T-helper 1 cell treated with Interleukin-12 subunit alpha and Interleukin-12 subunit beta and Interleukin-4 antibody, amounts not matched to agents 30 μg/mL and 1 μg/mL, for 36 hours (primary cell): ENCODE measurements at regions not wholly inside any gene's neighbourhood (a gene's known extent, or its start where the extent isn't known, plus 50 kb on each side); places are given as distances from the start of the nearest gene placed in this dataset.

Experiments used
- H3K27ac Mint-ChIP-seq: one replicate; pipeline ENCODE4 v1.8.0; 2021; ENCODE audit warnings: mild to moderate bottlenecking, mixed read lengths
- H3K27me3 Mint-ChIP-seq: one replicate; pipeline ENCODE4 v1.8.0; 2021; ENCODE audit warnings: low read depth, mixed read lengths
- H3K36me3 Mint-ChIP-seq: one replicate; pipeline ENCODE4 v1.8.0; 2021; ENCODE audit warnings: low read depth, mixed read lengths
- H3K4me1 Mint-ChIP-seq: one replicate; pipeline ENCODE4 v1.8.0; 2021; ENCODE audit warnings: low read depth, mixed read lengths
- H3K4me3 Mint-ChIP-seq: one replicate; pipeline ENCODE4 v1.8.0; 2021; ENCODE audit warnings: mild to moderate bottlenecking, moderate library complexity, mixed read lengths
- H3K9me3 Mint-ChIP-seq: one replicate; pipeline ENCODE4 v1.8.0; 2021; ENCODE audit warnings: mixed read lengths

DNA sequence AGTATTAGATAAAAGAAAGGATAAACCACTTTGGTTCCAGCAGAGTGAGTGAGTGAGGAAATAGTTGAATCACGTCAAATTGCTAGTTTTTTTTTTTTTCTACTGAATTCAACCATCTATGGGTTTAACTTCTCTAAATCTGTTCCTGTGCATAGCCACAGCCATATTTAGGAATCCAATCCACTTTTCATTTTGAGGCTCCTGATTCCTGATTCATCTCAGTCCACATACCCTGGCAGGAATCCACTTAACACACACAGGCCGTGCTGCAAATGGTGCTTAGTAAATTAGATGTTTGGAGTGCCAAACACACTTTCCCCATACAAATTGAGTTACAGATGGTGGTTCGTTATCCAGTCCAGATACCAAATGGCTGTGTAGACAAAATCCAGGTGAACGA, 220.3 kb downstream of the ALDH8A1 start:
- no peaks in the 10 kb centered on the region for H3K9me3 Mint-ChIP-seq
- no peaks in the 10 kb centered on the region for H3K36me3 Mint-ChIP-seq
- no peaks in the 10 kb centered on the region for H3K4me1 Mint-ChIP-seq

DNA sequence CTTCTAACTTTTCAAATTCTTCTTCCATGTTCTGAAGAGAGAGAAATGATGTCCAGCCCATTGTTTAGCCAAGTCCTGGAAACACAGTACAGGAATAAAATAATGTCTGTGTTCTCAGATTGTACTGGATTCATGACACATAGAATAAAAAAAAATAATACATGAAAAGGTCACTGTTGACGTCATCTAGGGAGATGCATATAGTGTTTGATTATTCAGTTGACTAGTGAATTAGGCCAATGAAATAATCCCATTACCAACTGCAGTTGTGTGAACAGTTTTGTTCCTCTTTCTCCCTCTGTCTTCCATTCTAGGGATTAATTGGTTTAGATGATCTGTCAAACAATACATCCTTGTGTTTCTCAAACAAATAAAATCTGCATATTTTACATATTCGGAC, 222.8 kb downstream of the ALDH8A1 start:
- Mint-ChIP-seq H3K4me3 (no peak overlapping the region), H3K9me3 (no peaks in the 10 kb centered on the region), H3K4me1 (no peaks in the 10 kb centered on the region), H3K36me3 (no peaks in the 10 kb centered on the region), H3K27me3 (peaks cover 31% of the 10 kb centered on the region), H3K27ac (no peak overlapping the region)

More for the DNA sequence above, 220.3 kb downstream of the ALDH8A1 start:
- Mint-ChIP-seq H3K27ac (no peak overlapping the region), H3K27me3 (peaks cover 23% of the 10 kb centered on the region), H3K4me3 (no peak overlapping the region)

DNA sequence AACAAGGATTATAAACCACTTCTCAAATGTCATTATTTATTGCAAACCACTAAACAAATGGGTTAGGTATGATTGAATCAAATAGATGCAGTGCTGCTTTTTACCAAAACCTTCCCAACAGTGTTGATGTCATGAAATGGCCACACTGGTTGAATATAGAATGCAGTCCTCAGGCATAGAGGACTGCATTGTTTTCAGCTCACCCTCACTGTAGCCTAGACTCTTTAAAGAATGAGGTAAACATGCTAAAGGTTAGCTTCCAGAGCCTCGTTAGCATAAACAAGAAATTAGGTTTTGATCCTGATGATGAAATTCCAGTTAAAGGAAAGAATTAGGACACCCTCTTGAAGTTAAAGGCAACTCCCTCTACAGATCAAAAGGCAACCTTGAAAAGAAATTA, 224.3 kb downstream of the ALDH8A1 start:
- Mint-ChIP-seq H3K4me1 (no peaks in the 10 kb centered on the region), H3K4me3 (no peak overlapping the region), H3K36me3 (no peaks in the 10 kb centered on the region), H3K27me3 (peaks cover 35% of the 10 kb centered on the region), H3K9me3 (no peaks in the 10 kb centered on the region), H3K27ac (no peak overlapping the region)

DNA sequence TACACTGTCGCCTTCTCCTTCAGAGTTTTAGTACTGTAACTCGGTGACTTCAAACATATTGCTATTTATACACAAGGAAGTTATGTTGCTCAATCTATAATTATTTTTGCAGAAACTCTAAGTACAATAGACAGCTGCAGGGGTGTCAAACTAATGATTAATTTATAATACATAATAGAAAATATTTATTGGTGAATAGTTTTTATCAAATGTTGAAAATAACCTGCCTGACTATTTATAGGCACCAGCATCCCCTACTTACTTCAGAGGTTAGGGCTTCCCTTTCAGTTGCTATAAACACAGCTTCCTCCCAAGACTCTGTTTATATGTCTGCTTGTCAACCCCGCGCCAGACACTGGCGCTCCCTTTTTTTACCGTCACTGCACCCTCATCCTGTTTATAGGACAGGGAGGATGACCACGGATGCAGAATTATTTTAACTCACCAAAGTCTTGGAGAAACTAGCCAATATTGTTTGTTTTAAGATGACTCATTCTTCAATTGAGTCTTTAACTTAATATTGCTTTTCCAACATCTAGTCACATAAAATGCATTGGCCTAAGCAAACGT, 225.0 kb downstream of the ALDH8A1 start:
- Mint-ChIP-seq H3K27ac (no peak overlapping the region), H3K9me3 (no peaks in the 10 kb centered on the region), H3K4me1 (no peaks in the 10 kb centered on the region), H3K4me3 (no peak overlapping the region), H3K36me3 (no peaks in the 10 kb centered on the region), H3K27me3 (peaks cover 35% of the 10 kb centered on the region)

DNA sequence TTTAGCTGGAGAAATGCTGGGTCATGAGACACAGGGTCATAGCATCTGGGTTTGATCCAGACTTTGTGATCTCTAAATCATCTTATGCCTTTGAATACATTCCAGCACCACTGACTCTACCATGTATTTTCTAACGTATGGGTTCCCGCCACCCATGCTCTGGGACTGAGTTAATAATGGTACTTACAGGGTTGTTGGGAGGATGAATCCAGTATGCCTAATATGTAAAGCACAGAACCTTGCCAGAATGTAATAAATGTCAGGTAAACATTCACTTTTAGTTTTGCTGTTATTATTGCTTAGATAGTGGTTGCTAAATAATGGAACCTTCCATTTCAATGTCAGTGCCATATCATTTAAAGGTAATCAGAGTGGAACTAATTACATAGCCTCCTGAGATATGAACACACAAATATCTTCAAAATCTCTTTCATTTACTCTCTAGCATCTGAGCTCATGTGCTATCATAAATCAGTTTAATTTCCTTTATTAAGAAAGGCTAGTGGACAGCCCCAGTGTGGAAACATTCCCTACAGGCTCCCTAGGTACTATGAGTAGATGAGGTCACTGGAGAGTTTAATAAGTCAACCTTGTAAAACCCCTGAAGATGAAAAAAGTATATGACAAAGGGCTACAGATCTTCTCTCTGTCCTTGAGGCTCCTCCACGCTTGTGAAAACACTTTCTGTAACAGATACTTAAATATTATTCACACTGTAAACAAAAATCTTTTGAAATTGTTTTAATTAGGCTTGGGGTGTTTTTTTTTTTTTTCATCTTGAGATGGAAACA, 226.6 kb downstream of the ALDH8A1 start:
- Mint-ChIP-seq H3K4me1 (no peaks in the 10 kb centered on the region), H3K36me3 (no peaks in the 10 kb centered on the region), H3K27me3 (peaks cover 35% of the 10 kb centered on the region), H3K9me3 (no peaks in the 10 kb centered on the region), H3K4me3 (no peak overlapping the region), H3K27ac (no peak overlapping the region)

DNA sequence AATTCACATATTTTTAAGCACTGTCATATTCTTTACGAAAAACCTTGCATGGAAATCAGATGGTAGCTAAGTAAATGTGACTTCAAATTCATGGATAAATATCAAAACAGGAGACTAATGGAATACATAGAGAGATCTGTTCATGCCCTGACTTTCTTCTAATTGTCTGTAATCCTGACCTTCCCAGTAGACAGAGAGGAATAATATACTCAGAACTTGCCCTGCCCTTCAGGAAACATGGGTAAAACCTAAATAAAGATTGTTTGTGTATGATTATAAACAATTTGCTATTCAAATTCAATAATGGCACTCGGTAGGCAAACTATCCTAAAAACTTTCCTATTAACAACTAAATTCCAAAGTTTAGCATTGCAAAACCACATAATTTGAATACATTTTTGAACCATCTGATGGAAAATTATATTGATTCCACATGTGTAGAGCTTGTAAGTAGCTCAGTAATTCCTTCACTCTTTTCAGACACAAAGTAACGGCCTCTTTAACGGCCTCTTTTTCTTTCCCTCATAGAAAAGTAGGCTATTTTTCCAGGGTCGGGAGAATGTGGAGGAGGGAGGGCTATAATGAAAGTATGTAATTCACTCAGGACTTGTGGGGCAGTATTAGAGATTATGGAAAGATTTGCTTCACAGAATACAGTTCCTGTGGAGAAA, 227.6 kb downstream of the ALDH8A1 start:
- Mint-ChIP-seq H3K27me3 (peaks cover 31% of the 10 kb centered on the region), H3K4me3 (no peak overlapping the region), H3K9me3 (no peaks in the 10 kb centered on the region), H3K36me3 (no peaks in the 10 kb centered on the region), H3K27ac (no peak overlapping the region), H3K4me1 (no peaks in the 10 kb centered on the region)

DNA sequence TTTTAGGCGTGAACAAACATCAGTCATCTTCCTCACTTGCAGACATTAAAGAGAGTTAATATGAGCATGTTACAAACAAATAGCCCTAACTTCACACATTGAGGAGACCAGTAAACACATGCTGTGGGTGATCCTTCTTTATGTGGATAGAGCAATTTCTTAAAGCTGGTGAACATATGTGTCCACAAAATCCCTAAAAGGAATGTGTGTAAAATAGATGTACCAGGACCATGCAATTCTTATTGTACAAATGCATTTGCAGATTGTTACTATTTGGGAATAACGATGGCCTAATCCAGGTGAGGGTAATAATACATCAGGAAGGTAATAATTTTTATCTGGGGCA, 228.9 kb downstream of the ALDH8A1 start:
- Mint-ChIP-seq H3K4me3 (no peak overlapping the region), H3K4me1 (no peaks in the 10 kb centered on the region), H3K9me3 (no peaks in the 10 kb centered on the region), H3K27me3 (peaks cover 21% of the 10 kb centered on the region), H3K36me3 (no peaks in the 10 kb centered on the region), H3K27ac (no peak overlapping the region)

DNA sequence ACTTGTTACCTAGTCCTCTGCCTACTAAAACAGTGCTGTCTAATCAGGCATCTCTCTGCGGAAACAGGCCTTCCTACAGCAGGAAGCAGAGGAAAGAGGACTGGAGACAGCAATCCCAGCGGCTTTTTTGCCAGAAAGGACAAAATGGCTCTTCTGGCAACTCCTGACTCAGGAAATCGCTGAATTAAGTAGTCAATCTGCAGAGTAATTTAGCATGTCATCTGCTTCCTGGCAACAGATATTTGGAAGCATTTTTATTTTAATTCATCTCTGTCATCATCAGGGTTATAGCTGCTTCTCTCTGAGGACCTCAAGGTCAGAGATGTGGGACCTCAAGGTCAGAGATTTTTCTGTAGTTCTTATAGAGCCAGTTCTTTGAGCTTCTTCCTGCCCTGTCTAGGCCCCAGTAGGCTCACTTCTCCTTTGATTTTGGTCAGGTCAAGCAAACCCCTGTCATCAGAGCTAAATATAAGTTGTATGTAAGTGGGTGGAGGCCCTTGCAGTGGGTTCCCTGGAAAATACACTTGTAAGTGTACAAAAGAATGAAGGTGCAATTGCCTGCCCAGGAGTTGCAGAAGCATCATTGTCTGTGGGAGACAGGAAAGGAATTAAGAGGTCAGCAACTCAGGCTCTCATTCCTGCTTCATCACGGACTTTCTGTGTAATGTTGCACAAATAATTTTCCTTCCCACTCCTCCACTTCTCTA, 229.4 kb downstream of the ALDH8A1 start:
- Mint-ChIP-seq H3K9me3 (no peaks in the 10 kb centered on the region), H3K27ac (no peak overlapping the region), H3K36me3 (no peaks in the 10 kb centered on the region), H3K4me3 (no peak overlapping the region), H3K27me3 (peaks cover 19% of the 10 kb centered on the region), H3K4me1 (no peaks in the 10 kb centered on the region)

DNA sequence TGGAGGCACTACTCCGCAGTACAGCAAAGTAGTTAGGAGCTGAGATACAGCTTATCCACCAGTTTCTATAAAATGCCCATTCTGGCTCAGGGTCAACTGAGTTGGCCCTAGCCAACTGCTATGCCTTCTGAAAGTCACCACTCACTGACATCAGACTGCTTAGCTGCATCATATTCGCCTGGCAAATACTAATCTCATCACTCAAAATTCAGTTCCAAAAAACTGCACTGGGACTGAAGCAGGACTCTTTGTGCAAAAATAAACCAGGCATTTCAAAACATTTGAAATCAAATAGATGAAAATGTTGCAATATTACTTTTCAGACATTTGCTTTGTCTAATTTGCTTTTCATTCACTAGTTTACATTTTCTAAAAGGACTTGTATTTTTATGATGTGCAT, 230.0 kb downstream of the ALDH8A1 start:
- Mint-ChIP-seq H3K4me3 (no peak overlapping the region), H3K9me3 (no peaks in the 10 kb centered on the region), H3K36me3 (no peaks in the 10 kb centered on the region)

DNA sequence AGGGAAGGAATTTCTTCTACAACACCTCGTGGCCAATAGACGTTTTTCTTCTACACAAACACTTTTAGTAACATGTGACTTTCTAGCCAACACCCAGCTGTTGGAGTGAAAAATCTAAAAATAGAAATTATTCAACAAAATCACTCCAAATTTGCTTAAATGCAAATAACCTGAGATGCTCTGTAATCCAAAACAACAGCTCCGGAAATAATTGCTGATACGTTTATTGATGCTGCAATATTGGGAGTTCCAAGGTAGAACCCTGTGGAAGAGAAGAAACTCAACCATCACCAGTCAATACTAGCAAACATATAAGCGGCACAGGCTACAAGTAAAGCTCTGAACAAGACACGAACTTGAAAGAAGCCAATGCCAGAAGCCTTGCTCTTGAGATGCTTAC, 230.6 kb downstream of the ALDH8A1 start:
- Mint-ChIP-seq H3K27me3 (peaks cover 15% of the 10 kb centered on the region), H3K36me3 (no peaks in the 10 kb centered on the region), H3K4me1 (no peaks in the 10 kb centered on the region), H3K4me3 (no peak overlapping the region), H3K9me3 (no peaks in the 10 kb centered on the region), H3K27ac (no peak overlapping the region)

More for the DNA sequence above, 230.0 kb downstream of the ALDH8A1 start:
- Mint-ChIP-seq H3K4me1 (no peaks in the 10 kb centered on the region), H3K27ac (no peak overlapping the region), H3K27me3 (peaks cover 15% of the 10 kb centered on the region)

DNA sequence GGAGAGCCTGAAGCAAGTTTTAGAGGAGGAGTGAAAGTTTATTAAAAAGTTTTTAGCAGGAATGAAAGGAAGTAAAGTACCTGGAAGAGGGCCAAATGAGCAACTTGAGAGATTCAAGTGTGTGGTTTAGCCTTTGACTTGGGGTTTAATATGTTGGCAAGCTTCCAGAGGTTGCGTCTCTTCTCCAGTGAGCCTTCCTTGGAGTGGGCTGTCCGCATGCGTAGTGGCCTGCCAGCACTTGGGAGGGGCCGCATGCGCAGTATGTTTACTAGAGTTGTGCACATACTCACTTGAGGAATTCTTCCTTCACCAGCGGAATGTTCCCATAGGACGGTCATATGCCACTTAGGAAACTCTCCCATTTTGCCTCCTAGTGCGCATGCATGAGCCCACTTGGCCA, 235.2 kb downstream of the ALDH8A1 start:
- Mint-ChIP-seq H3K27me3 (peaks cover 8% of the 10 kb centered on the region), H3K4me1 (no peaks in the 10 kb centered on the region), H3K9me3 (no peaks in the 10 kb centered on the region), H3K4me3 (no peak overlapping the region), H3K27ac (no peak overlapping the region), H3K36me3 (no peaks in the 10 kb centered on the region)

DNA sequence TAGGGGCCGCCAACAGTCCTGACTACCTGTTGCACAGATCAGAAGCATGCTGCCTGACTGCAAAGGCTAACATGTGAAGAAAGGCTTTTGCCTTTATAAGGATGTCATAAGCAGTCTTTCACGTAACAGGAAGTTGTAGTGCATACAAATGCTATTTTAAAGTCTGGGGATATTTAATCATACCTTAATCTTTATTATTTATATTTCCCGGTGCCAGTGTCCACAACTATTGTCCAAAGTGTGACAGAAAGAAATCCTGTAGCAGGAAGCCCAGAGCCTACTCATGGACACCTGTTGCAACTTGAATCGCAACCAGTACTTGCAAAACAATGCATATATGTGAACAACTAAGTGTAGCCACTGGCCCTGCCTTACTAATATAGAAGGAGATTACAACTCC, 235.8 kb downstream of the ALDH8A1 start:
- no peaks in the 10 kb centered on the region for H3K9me3 Mint-ChIP-seq
- no peaks in the 10 kb centered on the region for H3K36me3 Mint-ChIP-seq
- H3K27ac Mint-ChIP-seq, result no peak overlapping the region
- no peak overlapping the region for H3K4me3 Mint-ChIP-seq
- peaks cover 8% of the 10 kb centered on the region for H3K27me3 Mint-ChIP-seq
- H3K4me1 Mint-ChIP-seq, result no peaks in the 10 kb centered on the region

DNA sequence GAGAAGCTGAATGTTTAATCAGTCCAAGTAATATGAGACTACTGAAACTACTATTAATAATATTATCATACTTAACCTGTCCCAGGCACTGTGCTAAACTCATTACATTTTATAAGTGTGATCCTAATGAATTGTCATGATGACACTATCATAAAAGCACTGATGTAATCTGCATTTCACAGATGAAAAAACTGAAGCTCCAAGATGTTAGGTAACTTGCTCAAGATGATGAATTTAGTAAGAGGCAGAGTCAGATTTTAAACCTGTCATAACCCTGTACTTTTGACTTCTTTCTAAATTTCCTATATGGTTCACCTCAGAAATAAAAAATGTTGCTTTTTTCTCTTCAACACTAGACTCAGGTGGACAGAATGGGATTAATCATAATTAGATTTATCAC, 237.6 kb downstream of the ALDH8A1 start:
- Mint-ChIP-seq H3K36me3 (no peaks in the 10 kb centered on the region), H3K27ac (no peak overlapping the region), H3K4me1 (no peaks in the 10 kb centered on the region)

DNA sequence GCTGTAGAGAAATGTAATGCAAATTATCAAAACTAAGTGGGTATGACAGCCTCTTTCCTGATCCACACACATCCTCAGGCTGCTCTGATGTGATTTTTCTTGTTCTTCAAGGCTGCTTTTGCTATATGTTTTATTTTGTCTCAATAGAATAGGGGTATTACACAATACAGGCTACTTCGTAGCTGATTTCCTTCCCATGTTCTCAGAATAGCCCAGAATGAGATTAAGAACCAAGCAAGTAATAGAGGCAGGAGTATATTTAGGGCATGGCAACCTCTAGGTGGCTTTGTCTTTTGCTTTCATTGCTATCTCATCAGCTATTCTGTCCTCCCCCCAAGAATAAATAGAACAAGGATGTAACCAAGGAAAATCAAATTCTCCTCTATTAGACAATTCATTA, 241.8 kb downstream of the ALDH8A1 start:
- no peaks in the 10 kb centered on the region for H3K4me1 Mint-ChIP-seq
- no peaks in the 10 kb centered on the region for H3K9me3 Mint-ChIP-seq
- H3K36me3 Mint-ChIP-seq, result no peaks in the 10 kb centered on the region
- H3K27me3 Mint-ChIP-seq, result peaks cover 46% of the 10 kb centered on the region
- H3K27ac Mint-ChIP-seq, result no peak overlapping the region
- H3K4me3 Mint-ChIP-seq, result no peak overlapping the region

More for the DNA sequence above, 237.6 kb downstream of the ALDH8A1 start:
- Mint-ChIP-seq H3K4me3 (no peak overlapping the region), H3K27me3 (peaks cover 23% of the 10 kb centered on the region), H3K9me3 (no peaks in the 10 kb centered on the region)
